Vagina (tissue), 2 donors: ENCODE measurements at regions not wholly inside any gene's neighbourhood (a gene's known extent, or its start where the extent isn't known, plus 50 kb on each side); places are given as distances from the start of the nearest gene placed in this dataset.

ENCODE experiments used
- POLR2A ChIP-seq, 2 donors: fragments of 450-650 bp; IDR thresholded peaks; one replicate each; pipeline ENCODE4 v1.6.1; 2017; ENCODE audit warnings: antibody characterized with exemption in 2 of 2, mild to moderate bottlenecking in 2 of 2, moderate library complexity in 2 of 2
- POLR2AphosphoS5 ChIP-seq, 2 donors: sonication (generic); formaldehyde crosslinking; IDR thresholded peaks; one replicate each; pipeline ENCODE4 v1.9.0; 2017; ENCODE audit warnings: antibody characterized with exemption in 2 of 2, mild to moderate bottlenecking in 2 of 2, low read depth in 1 of 2; ENCODE audit not compliant: insufficient read depth in 1 of 2
- TF ChIP-seq, protein P1 (sequence below), 3 experiments: fragments of 450-650 bp in 2 of 3; fragments of 200-600 bp in 1 of 3; sonication (generic) in 1 of 3; IDR thresholded peaks; one replicate each; pipeline ENCODE4 v1.5.1; 2017 to 2019; ENCODE audit warnings: antibody characterized with exemption in 3 of 3, mild to moderate bottlenecking in 2 of 3, moderate library complexity in 2 of 3

DNA sequence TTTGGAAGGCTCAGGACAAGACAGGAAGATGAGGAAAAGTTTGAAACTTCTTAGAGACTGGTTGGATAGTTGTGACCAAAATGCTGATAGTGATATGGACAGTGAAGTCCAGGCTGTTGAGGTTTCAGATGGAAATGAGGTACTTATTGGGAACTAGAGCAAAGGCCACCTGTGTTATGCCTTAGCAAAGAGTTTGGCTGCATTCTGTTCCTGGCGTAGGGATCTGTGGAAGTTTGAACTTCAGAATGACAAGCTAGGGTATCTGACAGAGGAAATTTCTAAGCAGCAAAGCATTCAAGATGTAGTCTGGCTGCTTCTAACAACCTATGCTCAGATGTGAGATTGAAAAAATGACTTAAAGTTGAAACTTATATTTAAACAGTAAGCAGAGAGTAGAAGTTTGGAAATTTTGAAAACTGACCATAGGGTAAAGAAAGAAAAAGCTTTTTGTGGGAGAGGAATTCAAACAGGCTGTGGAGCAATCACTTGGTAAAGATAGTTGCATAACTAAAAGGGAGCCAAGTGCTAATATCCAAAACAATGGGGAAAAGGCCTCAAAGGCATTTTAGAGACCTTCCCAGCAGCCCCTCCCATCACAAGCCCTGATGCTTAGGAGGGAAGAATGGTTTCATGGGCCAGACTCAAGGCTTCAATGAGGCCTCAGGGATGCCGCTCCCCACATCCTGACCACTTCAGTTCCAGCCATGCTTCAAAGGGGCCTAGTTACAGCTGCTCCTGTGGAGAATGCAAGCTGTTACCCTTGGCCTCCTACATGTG lies 415.1 kb downstream of the INHBA start:
- TF ChIP-seq, protein P1, sequence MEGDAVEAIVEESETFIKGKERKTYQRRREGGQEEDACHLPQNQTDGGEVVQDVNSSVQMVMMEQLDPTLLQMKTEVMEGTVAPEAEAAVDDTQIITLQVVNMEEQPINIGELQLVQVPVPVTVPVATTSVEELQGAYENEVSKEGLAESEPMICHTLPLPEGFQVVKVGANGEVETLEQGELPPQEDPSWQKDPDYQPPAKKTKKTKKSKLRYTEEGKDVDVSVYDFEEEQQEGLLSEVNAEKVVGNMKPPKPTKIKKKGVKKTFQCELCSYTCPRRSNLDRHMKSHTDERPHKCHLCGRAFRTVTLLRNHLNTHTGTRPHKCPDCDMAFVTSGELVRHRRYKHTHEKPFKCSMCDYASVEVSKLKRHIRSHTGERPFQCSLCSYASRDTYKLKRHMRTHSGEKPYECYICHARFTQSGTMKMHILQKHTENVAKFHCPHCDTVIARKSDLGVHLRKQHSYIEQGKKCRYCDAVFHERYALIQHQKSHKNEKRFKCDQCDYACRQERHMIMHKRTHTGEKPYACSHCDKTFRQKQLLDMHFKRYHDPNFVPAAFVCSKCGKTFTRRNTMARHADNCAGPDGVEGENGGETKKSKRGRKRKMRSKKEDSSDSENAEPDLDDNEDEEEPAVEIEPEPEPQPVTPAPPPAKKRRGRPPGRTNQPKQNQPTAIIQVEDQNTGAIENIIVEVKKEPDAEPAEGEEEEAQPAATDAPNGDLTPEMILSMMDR (IDR thresholded peaks at IDR 0.05): no peak
- TF ChIP-seq POLR2AphosphoS5 (IDR thresholded peaks at IDR 0.05; ENCODE audit: insufficient read depth in 1 of 2, low read depth in 1 of 2) (no peak), POLR2A (IDR thresholded peaks at IDR 0.05) (no peak)
